RPMI8226 (cell line): ENCODE measurements at regions not wholly inside any gene's neighbourhood (a gene's known extent, or its start where the extent isn't known, plus 50 kb on each side); places are given as distances from the start of the nearest gene placed in this dataset.

ENCODE experiments used
- DNase-seq: peaks from one replicate; pipeline ENCODE4 v3.0.0-alpha.2; 2015

GRCh38 chr6:138550346-138550767 lies 51.1 kb upstream of the NHSL1 start:
- DNase-seq = no peak

GRCh38 chr6:138554146-138554545 lies 54.9 kb upstream of the NHSL1 start:
- DNase-seq = no peak

GRCh38 chr6:138555421-138555988 lies 56.2 kb upstream of the NHSL1 start:
- no peak for DNase-seq

- no peak for DNase-seq
Observed at GRCh38 chr6:138557147-138557546, 57.9 kb upstream of the NHSL1 start.

GRCh38 chr6:138559143-138559542 lies 59.8 kb upstream of the NHSL1 start:
- DNase-seq = no peak

GRCh38 chr6:138560130-138560860 lies 61.0 kb upstream of the NHSL1 start:
- no peak for DNase-seq

- no peak for DNase-seq
Observed at GRCh38 chr6:138562691-138563090, 63.4 kb upstream of the NHSL1 start.

- no peak for DNase-seq
Observed at GRCh38 chr6:138563231-138563630, 63.9 kb upstream of the NHSL1 start.

GRCh38 chr6:138563650-138564049 lies 64.4 kb upstream of the NHSL1 start:
- no peak for DNase-seq

- DNase-seq = no peak
Observed at GRCh38 chr6:138564170-138564721, 65.0 kb upstream of the NHSL1 start.

- DNase-seq = no peak
Observed at GRCh38 chr6:138567052-138567451, 67.8 kb upstream of the NHSL1 start.

- no peak for DNase-seq
Observed at GRCh38 chr6:138568997-138569396, 69.7 kb upstream of the NHSL1 start.

GRCh38 chr6:138569554-138569953 lies 70.3 kb upstream of the NHSL1 start:
- DNase-seq = no peak

GRCh38 chr6:138569970-138570724 lies 70.9 kb upstream of the NHSL1 start:
- DNase-seq = no peak

GRCh38 chr6:138570725-138571029 lies 71.4 kb upstream of the NHSL1 start:
- DNase-seq = no peak

- no peak for DNase-seq
Observed at GRCh38 chr6:138571181-138571580, 71.9 kb upstream of the NHSL1 start.

GRCh38 chr6:138571585-138572166 lies 72.4 kb upstream of the NHSL1 start:
- no peak for DNase-seq

- no peak for DNase-seq
Observed at GRCh38 chr6:138572167-138572875, 73.0 kb upstream of the NHSL1 start.

- no peak for DNase-seq
Observed at GRCh38 chr6:138572885-138573284, 73.6 kb upstream of the NHSL1 start.

GRCh38 chr6:138575257-138575656 lies 76.0 kb upstream of the NHSL1 start:
- no peak for DNase-seq

- no peak for DNase-seq
Observed at GRCh38 chr6:138576313-138576712, 77.0 kb upstream of the NHSL1 start.

- DNase-seq = no peak
Observed at GRCh38 chr6:138577151-138577915, 78.0 kb upstream of the NHSL1 start.
